Activated T-cell treated with anti-CD3 and anti-CD28 coated beads for 4 hours (primary cell): ENCODE measurements at regions not wholly inside any gene's neighbourhood (a gene's known extent, or its start where the extent isn't known, plus 50 kb on each side); places are given as distances from the start of the nearest gene placed in this dataset.

Experiments used
- DNase-seq: peaks from one replicate; pipeline ENCODE4 v3.0.0-alpha.2; 2020

- no peak for DNase-seq
Measured at GRCh38 chr14:22513066-22513812, 75.8 kb downstream of the DAD1 start.

GRCh38 chr14:22512106-22512814 lies 76.8 kb downstream of the DAD1 start:
- no peak for DNase-seq

- no peak for DNase-seq
Measured at GRCh38 chr14:22510527-22511110, 78.4 kb downstream of the DAD1 start.

- no peak for DNase-seq
Measured at GRCh38 chr14:22509751-22510300, 79.2 kb downstream of the DAD1 start.

GRCh38 chr14:22509036-22509709 lies 79.9 kb downstream of the DAD1 start:
- no peak for DNase-seq

- DNase-seq: no peak
Measured at GRCh38 chr14:22508662-22509035, 80.4 kb downstream of the DAD1 start.

GRCh38 chr14:22508150-22508457 lies 80.9 kb downstream of the DAD1 start:
- no peak for DNase-seq

GRCh38 chr14:22506778-22507351 lies 82.2 kb downstream of the DAD1 start:
- DNase-seq: no peak

GRCh38 chr14:22506378-22506710 lies 82.7 kb downstream of the DAD1 start:
- no peak for DNase-seq

GRCh38 chr14:22505697-22506377 lies 83.2 kb downstream of the DAD1 start:
- no peak for DNase-seq

- DNase-seq: no peak
Measured at GRCh38 chr14:22505309-22505696, 83.7 kb downstream of the DAD1 start.

- DNase-seq: no peak
Measured at GRCh38 chr14:22502551-22502950, 86.5 kb downstream of the DAD1 start.

- no peak for DNase-seq
Measured at GRCh38 chr14:22502007-22502406, 87.0 kb downstream of the DAD1 start.

GRCh38 chr14:22500954-22501726 lies 87.9 kb downstream of the DAD1 start:
- no peak for DNase-seq

- no peak for DNase-seq
Measured at GRCh38 chr14:22500525-22500924, 88.5 kb downstream of the DAD1 start.

- no peak for DNase-seq
Measured at GRCh38 chr14:22497671-22498093, 91.3 kb downstream of the DAD1 start.

GRCh38 chr14:22497144-22497423 lies 91.9 kb downstream of the DAD1 start:
- no peak for DNase-seq

GRCh38 chr14:22494486-22495135 lies 94.4 kb downstream of the DAD1 start:
- no peak for DNase-seq

GRCh38 chr14:22493753-22494152 lies 95.3 kb downstream of the DAD1 start:
- no peak for DNase-seq

- no peak for DNase-seq
Measured at GRCh38 chr14:22492622-22493542, 96.1 kb downstream of the DAD1 start.
